HepG2 (cell line): ENCODE measurements at regions not wholly inside any gene's neighbourhood (a gene's known extent, or its start where the extent isn't known, plus 50 kb on each side); places are given as distances from the start of the nearest gene placed in this dataset.

Source experiments
- ATAC-seq: fragments of 200-7000 bp; cut with Tn5 transposase; 3 replicates; pipeline ENCODE4 v1.9.1; 2020; ENCODE audit warnings: mild to moderate bottlenecking, moderate library complexity
- BruUV-seq: library from RNA; stranded (reverse); fragments of 400-500 nt; replicated peaks from 2 replicates; lab custom pipeline; 2021; lab: Mats Ljungman, UMichigan
- CTCF ChIA-PET: fragments of 300-600 bp; formaldehyde crosslinking; extraction: SDS; loops from one replicate; lab custom pipeline; 2021; ENCODE audit warnings: low total read pairs, inconsistent platforms, low intra/inter-chr PET ratio; lab: Yijun Ruan, JAX
- POLR2A ChIA-PET: fragments of 350-600 bp; sonication (Branson Sonifier 250); formaldehyde crosslinking; loops from one replicate; lab custom pipeline; 2020; ENCODE audit warnings: antibody characterized with exemption, inconsistent platforms; lab: Yijun Ruan, JAX
- DNase-seq: peaks from one replicate; pipeline ENCODE4 v3.0.0-alpha.2; 2015; ENCODE audit warnings: low spot score
- FAIRE-seq: peaks from 3 replicates; lab custom pipeline; 2011; peaks lifted over from hg19 to GRCh38; lab: Jason Lieb, UNC
- H2AFZ ChIP-seq: one replicate; pipeline ENCODE4 v1.6.1; 2011; ENCODE audit warnings: low read length, inconsistent platforms
- H3K27ac ChIP-seq: fragments of 300-600 bp; 3 replicates; pipeline ENCODE4 v1.8.0; 2011; ENCODE audit warnings: mixed run types, mild to moderate bottlenecking, mixed read lengths, low read length, inconsistent platforms; ENCODE audit not compliant: insufficient read depth; ENCODE audit errors: extremely low read length
- H3K27me3 ChIP-seq, 2 experiments: fragments of 200-600 bp in 1 of 2; 2 replicates in 1 of 2; 3 replicates in 1 of 2; pipeline versions ENCODE4 v1.6.0 to v1.8.0; 2011; ENCODE audit warnings: low read length in 2 of 2, mild to moderate bottlenecking in 2 of 2, moderate library complexity in 2 of 2, inconsistent platforms in 1 of 2; ENCODE audit not compliant: insufficient read depth in 2 of 2, control insufficient read depth in 1 of 2
- H3K36me3 ChIP-seq, 2 experiments: fragments of 200-600 bp in 1 of 2; replicated peaks in 1 of 2; 2 replicates in 1 of 2; 3 replicates in 1 of 2; pipeline versions ENCODE4 v1.5.1 to v1.8.0; 2011; ENCODE audit warnings: low read length in 2 of 2, inconsistent platforms in 1 of 2; ENCODE audit not compliant: insufficient read depth in 2 of 2, control insufficient read depth in 1 of 2
- H3K4me1 ChIP-seq: 2 replicates; pipeline ENCODE4 v1.5.1; 2012; ENCODE audit warnings: low read length, inconsistent platforms; ENCODE audit not compliant: insufficient read depth
- H3K4me2 ChIP-seq: 2 replicates; pipeline ENCODE4 v1.6.0; 2011; ENCODE audit warnings: low read depth, low read length, inconsistent platforms
- H3K4me3 ChIP-seq, 3 experiments: fragments of 200-600 bp in 1 of 3; sonication (generic), shearing (Covaris generic) in 1 of 3; replicated peaks in 1 of 3; 2 replicates each; pipeline ENCODE4 v1.5.1; 2011 to 2016; ENCODE audit warnings: low read length in 3 of 3, inconsistent platforms in 2 of 3, low read depth in 2 of 3, mild to moderate bottlenecking in 2 of 3, control low read depth in 1 of 3, mixed read lengths in 1 of 3; ENCODE audit not compliant: insufficient read depth in 1 of 3
- H3K79me2 ChIP-seq: one replicate; pipeline ENCODE4 v1.6.1; 2011; ENCODE audit warnings: low read length, inconsistent platforms; ENCODE audit not compliant: insufficient read depth
- H3K9ac ChIP-seq: 2 replicates; pipeline ENCODE4 v1.6.0; 2011; ENCODE audit warnings: mild to moderate bottlenecking, low read depth, low read length, inconsistent platforms; ENCODE audit not compliant: insufficient read depth
- H3K9me3 ChIP-seq: 2 replicates; pipeline ENCODE4 v1.5.1; 2012; ENCODE audit warnings: mild to moderate bottlenecking, low read length
- H4K20me1 ChIP-seq: 2 replicates; pipeline ENCODE4 v1.6.0; 2011; ENCODE audit warnings: inconsistent platforms, mild to moderate bottlenecking, low read length, moderate library complexity; ENCODE audit not compliant: insufficient read depth
- FOXA1 ChIP-seq, 2 experiments: fragments of 450-650 bp in 1 of 2; sonication (generic) in 1 of 2; formaldehyde crosslinking in 1 of 2; IDR thresholded peaks; 2 replicates each; pipeline versions ENCODE4 v1.4.0 to v1.6.1; 2016 to 2020; ENCODE audit warnings: missing genetic modification reagents in 1 of 2
- GLMP ChIP-seq: sonication (generic); formaldehyde crosslinking; IDR thresholded peaks from 2 replicates; pipeline ENCODE4 v1.9.0; 2021; ENCODE audit warnings: missing genetic modification reagents, mild to moderate bottlenecking, borderline replicate concordance
- KDM1A ChIP-seq: IDR thresholded peaks from 2 replicates; pipeline ENCODE4 v1.6.1; 2016; ENCODE audit warnings: missing compliant biosample characterization
- PHF8 ChIP-seq: sonication (generic); formaldehyde crosslinking; IDR thresholded peaks from 2 replicates; pipeline ENCODE4 v1.5.0; 2020; ENCODE audit warnings: missing genetic modification reagents
- RAD21 ChIP-seq: fragments of 450-650 bp; formaldehyde crosslinking; IDR thresholded peaks from 2 replicates; pipeline ENCODE4 v1.5.0; 2020; ENCODE audit warnings: mild to moderate bottlenecking
- RFX5 ChIP-seq: IDR thresholded peaks from 2 replicates; pipeline ENCODE4 v1.6.1; 2011; ENCODE audit warnings: low read depth, low read length, improper control_type of control experiment
- SIX1 ChIP-seq: sonication (generic); formaldehyde crosslinking; IDR thresholded peaks from 2 replicates; pipeline ENCODE4 v1.4.0; 2020; ENCODE audit warnings: missing genetic modification reagents, borderline replicate concordance
- SMAD3 ChIP-seq: sonication (generic); formaldehyde crosslinking; IDR thresholded peaks from 2 replicates; pipeline ENCODE4 v1.4.0; 2020; ENCODE audit warnings: missing genetic modification reagents
- SMAD9 ChIP-seq: sonication (generic); formaldehyde crosslinking; IDR thresholded peaks from 2 replicates; pipeline ENCODE4 v1.5.1; 2020; ENCODE audit warnings: mild to moderate bottlenecking, missing genetic modification reagents
- SMC3 ChIP-seq: IDR thresholded peaks from 2 replicates; pipeline ENCODE4 v1.6.1; 2011; ENCODE audit warnings: low read length, improper control_type of control experiment
- STAG1 ChIP-seq: sonication (generic); formaldehyde crosslinking; IDR thresholded peaks from 2 replicates; pipeline ENCODE4 v1.4.0; 2020; ENCODE audit warnings: missing genetic modification reagents
- ZNF564 ChIP-seq: sonication (generic); formaldehyde crosslinking; IDR thresholded peaks from 2 replicates; pipeline ENCODE4 v1.8.1; 2023; ENCODE audit warnings: mild to moderate bottlenecking, missing genetic modification reagents
- ZNF687 ChIP-seq: sonication (generic); formaldehyde crosslinking; IDR thresholded peaks from 2 replicates; pipeline ENCODE4 v1.5.1; 2020; ENCODE audit warnings: mild to moderate bottlenecking, missing genetic modification reagents, moderate library complexity
- ZNF776 ChIP-seq: sonication (generic); formaldehyde crosslinking; IDR thresholded peaks from 2 replicates; pipeline ENCODE4 v1.4.0; 2020; ENCODE audit warnings: mild to moderate bottlenecking, missing genetic modification reagents
- WGBS: methylation state at CpG from one replicate; pipeline ENCODE4 v1.1.6; 2017; ENCODE audit warnings: low lambda C conversion rate; 5-methylcytosine and 5-hydroxymethylcytosine counted together
- in situ Hi-C: cut with HindIII; loops from 2 replicates; pipeline ENCODE4 v1.10.0; 2017; ENCODE audit warnings: low pct_unique_long_range_greater_than_20kb; ENCODE audit not compliant: extremely low pct_ligation_motif_present
- intact Hi-C: fragments of 100-400 bp; cut with micrococcal nuclease; formaldehyde crosslinking; loops from one replicate; pipeline ENCODE4 v1.10.0; 2022; ENCODE audit not compliant: unreplicated experiment
- TF ChIP-seq, protein P1 (sequence below): sonication (generic); formaldehyde crosslinking; IDR thresholded peaks from 2 replicates; pipeline ENCODE4 v1.4.0; 2020; ENCODE audit warnings: mild to moderate bottlenecking, missing genetic modification reagents, borderline replicate concordance

- Histone ChIP-seq H4K20me1 (no peaks in the 10 kb centered on the region), H3K79me2 (no peaks in the 10 kb centered on the region), H3K4me1 (no peaks in the 10 kb centered on the region), H3K9me3 (no peaks in the 10 kb centered on the region), H3K27me3 (no peaks in the 10 kb centered on the region), H3K27ac (no peak overlapping the region), H3K4me2 (no peak overlapping the region), H3K9ac (no peak overlapping the region), H3K4me3 (no peak overlapping the region), H2AFZ (peak overlapping the region; percentile 67), H3K36me3 (no peaks in the 10 kb centered on the region)
- ATAC-seq (peak; percentile 89), DNase-seq (peak; percentile 33), FAIRE-seq (peak; percentile 69)
- no TSS peak for BruUV-seq
- 12% methylated on average over 5 of the region's 5 CpGs for WGBS
- CTCF ChIA-PET, result interaction anchor here (1.6 to 2.4 kb wide), 3 partner anchors 627 to 1049 kb away, joined by 7 to 16 read pairs (median 12); no protein-coding TSS in a partner anchor
- in situ Hi-C loops, result loop anchor here (5.0 to 25.0 kb wide), 3 partner anchors 620 to 1040 kb away; partner anchors contain the start of gene ISL1
- intact Hi-C loops, result loop anchor here (1.0 kb wide), 3 partner anchors 626 to 1048 kb away; no protein-coding TSS in a partner anchor
- POLR2A ChIA-PET, result no interaction called here
- TF ChIP-seq, protein P1, sequence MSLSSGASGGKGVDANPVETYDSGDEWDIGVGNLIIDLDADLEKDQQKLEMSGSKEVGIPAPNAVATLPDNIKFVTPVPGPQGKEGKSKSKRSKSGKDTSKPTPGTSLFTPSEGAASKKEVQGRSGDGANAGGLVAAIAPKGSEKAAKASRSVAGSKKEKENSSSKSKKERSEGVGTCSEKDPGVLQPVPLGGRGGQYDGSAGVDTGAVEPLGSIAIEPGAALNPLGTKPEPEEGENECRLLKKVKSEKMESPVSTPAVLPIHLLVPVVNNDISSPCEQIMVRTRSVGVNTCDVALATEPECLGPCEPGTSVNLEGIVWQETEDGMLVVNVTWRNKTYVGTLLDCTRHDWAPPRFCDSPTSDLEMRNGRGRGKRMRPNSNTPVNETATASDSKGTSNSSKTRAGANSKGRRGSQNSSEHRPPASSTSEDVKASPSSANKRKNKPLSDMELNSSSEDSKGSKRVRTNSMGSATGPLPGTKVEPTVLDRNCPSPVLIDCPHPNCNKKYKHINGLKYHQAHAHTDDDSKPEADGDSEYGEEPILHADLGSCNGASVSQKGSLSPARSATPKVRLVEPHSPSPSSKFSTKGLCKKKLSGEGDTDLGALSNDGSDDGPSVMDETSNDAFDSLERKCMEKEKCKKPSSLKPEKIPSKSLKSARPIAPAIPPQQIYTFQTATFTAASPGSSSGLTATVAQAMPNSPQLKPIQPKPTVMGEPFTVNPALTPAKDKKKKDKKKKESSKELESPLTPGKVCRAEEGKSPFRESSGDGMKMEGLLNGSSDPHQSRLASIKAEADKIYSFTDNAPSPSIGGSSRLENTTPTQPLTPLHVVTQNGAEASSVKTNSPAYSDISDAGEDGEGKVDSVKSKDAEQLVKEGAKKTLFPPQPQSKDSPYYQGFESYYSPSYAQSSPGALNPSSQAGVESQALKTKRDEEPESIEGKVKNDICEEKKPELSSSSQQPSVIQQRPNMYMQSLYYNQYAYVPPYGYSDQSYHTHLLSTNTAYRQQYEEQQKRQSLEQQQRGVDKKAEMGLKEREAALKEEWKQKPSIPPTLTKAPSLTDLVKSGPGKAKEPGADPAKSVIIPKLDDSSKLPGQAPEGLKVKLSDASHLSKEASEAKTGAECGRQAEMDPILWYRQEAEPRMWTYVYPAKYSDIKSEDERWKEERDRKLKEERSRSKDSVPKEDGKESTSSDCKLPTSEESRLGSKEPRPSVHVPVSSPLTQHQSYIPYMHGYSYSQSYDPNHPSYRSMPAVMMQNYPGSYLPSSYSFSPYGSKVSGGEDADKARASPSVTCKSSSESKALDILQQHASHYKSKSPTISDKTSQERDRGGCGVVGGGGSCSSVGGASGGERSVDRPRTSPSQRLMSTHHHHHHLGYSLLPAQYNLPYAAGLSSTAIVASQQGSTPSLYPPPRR, result no peak
- TF ChIP-seq SMC3 (peak; percentile 71), SMAD3 (no peak), SIX1 (CRISPR knock-in tag) (no peak), FOXA1 (IDR thresholded peaks at IDR 0.05) (no peak), FOXA1 (CRISPR knock-in tag; IDR thresholded peaks at IDR 0.05) (peak; percentile 22; the same call in 1 of the 2 replicates), RAD21 (CRISPR knock-in tag) (peak; percentile 33; the same call in 1 of the 2 replicates), PHF8 (CRISPR knock-in tag) (no peak), GLMP (CRISPR knock-in tag) (no peak), ZNF564 (no peak), KDM1A (CRISPR knock-in tag) (no peak), SMAD9 (no peak), ZNF687 (CRISPR knock-in tag) (no peak), ZNF776 (CRISPR knock-in tag) (no peak), STAG1 (CRISPR knock-in tag) (peak; percentile 84), RFX5 (no peak)
These were observed 624.1 kb downstream of the ISL1 start for GRCh38 chr5:52007230-52007858.
